C4-2B (cell line): ENCODE measurements at regions not wholly inside any gene's neighbourhood (a gene's known extent, or its start where the extent isn't known, plus 50 kb on each side); places are given as distances from the start of the nearest gene placed in this dataset.

ENCODE experiments used
- CTCF ChIP-seq: fragments of 450-650 bp; conservative IDR thresholded peaks from 2 replicates; pipeline ENCODE4 v1.5.1; 2017; ENCODE audit warnings: mild to moderate bottlenecking
- ZFX ChIP-seq: fragments of 450-650 bp; IDR thresholded peaks from 2 replicates; pipeline ENCODE4 v1.6.1; 2017

GRCh38 chr11:112453601-112454577, 193.2 kb upstream of the PLET1 start:
- TF ChIP-seq CTCF (peak; percentile 66), ZFX (no peak)
